ENCODE measurements at regions not wholly inside any gene's neighbourhood (a gene's known extent, or its start where the extent isn't known, plus 50 kb on each side); places are given as distances from the start of the nearest gene placed in this dataset.

- TF ChIP-seq CTCF (IDR thresholded peaks at IDR 0.05; ENCODE audit: poor library complexity) = no peak
- no peak for TF ChIP-seq EZH2 (IDR thresholded peaks at IDR 0.05; ENCODE audit: borderline replicate concordance)
- no peak for TF ChIP-seq EZH2phosphoT487 (IDR thresholded peaks at IDR 0.05; ENCODE audit: low read depth, severe bottlenecking, unreplicated experiment)
These were observed 555.4 kb downstream of the SLC4A3 start for GRCh38 chr2:220182790-220183189.

All from hepatocyte (in vitro differentiated cells).